Occipital lobe (tissue), 1 donor: ENCODE measurements at regions not wholly inside any gene's neighbourhood (a gene's known extent, or its start where the extent isn't known, plus 50 kb on each side); places are given as distances from the start of the nearest gene placed in this dataset.

ENCODE experiments used
- DNase-seq: peaks from one replicate; lab custom pipeline; 2025; lab: John Stamatoyannopoulos, UW

DNA sequence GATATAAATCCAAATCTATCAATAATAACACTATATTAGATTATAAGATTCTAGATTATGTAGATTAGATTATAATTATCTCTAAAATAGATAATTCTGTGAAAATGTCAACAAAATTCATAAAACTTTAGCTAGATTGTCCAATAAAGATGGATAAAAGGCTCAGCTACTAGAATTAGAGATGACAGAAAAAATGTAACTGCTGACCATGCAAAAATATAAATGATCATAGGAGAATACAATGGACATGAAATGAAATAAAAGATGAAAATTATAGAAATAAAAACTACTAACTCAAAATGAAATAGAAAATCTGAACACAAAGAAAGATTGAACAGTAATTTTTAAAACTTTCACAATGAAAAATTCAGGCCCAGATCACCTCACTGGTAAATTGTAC is 1332.1 kb upstream of the CELF2 start:
- no peak for DNase-seq

DNA sequence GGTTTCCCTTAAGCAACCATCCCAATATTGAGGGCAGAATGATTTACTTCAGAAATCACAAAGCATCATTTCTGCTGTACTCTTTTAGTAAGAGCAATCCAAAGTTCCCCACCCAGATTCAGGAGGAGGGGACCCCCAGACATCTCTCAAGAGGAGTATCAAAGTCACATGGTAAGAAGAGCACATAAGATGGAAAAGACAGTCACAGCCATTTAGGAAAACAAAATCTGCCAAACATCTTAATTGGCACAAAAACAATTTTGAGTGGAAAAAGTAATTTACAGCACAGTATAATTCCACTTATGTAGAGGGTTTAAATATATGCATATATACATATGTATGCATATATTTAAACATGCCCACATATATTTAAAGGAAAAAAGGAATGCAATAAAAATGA is 1329.0 kb upstream of the CELF2 start:
- no peak for DNase-seq

DNA sequence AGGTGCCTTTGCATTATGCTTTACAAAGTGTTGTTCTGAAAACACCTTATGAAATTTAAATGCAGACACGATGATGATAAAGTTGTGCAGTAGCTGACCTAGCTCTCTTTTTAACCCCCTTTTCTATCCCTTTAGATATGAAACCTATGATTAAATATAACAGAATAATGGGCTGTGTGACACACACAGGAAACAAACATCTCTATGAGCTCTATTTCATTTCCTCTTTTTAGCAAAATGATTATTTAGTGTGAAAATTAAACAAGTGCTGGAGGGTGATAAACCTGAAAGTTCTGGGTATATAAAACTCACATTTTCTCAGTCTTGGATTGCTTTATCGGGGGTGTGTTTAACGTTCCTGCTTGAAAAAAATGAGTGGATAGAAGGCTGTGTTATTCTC is 1310.5 kb upstream of the CELF2 start:
- DNase-seq = no peak

DNA sequence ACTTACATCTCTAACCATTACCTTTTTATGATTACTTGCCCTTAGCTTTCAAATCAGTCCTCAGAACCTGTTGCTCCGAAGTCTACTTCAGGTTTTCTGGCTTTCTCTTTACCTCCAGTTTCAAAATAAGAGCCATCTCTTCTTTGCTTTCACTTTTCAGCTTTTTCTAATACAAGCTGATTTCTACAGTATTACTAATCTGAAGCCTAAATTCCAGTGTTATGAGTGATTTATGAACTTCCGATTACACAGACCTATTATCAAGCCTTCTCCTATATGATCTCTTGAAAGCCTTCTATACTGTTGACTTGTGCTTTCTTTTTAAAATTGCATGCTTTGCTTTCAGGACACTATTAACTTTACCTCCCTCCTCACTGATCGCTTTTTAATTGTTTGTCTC is 1307.8 kb upstream of the CELF2 start:
- DNase-seq = no peak

DNA sequence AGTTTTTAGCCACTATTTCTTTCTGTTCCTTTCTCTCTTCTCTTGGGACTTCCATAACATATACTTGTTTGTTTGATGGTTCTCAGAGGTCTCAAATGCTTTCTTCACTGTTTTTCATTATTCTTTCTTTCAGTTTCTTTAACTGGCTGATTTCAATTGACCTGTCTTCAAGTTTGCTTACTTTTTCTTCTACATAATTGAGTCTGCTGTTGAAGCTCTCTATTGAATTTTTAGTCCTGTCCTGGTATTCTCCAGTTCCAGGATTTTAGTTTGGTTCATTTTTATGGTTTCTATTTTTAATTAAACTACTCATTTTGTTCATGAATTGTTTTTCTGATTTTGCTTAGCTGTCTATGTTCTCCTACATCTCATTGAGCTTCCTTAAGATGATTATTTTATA is 1305.3 kb upstream of the CELF2 start:
- no peak for DNase-seq

DNA sequence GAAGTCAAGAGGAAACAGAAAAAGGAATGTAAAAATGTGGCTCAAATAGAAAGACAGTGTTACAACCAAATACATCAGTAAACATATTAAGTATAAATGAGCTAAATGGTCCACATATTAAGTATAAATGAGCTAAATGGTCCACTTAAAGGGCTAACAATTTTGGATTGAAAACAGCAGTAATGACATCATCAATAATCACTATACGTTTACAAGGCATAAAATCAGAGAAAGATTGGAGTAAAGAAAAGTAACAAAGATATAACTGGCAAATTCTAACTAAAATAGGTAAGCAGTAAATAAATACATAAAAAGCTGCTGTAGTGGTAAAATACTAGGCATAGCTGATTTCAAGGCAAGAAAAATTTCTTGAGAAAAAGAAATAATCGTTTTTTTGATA is 1298.4 kb upstream of the CELF2 start:
- no peak for DNase-seq

DNA sequence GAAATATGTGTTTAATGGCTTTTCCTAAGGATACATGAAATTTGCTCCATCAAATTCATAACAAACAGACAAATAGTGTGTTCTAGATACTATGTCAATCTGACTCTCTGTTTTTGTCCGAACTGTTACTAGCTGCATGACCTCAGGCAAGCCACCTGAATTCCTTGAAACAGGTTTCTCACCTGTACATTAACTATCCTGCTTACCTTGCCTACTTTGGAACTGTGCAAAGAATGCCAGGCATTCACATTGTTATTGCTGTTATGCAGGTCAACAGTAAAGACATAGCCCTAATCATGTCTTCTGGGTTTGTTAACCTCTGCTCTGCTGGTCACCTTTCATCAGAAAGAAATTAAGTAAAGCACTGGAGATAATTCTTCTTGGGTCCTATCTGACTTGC is 1283.9 kb upstream of the CELF2 start:
- DNase-seq = no peak

DNA sequence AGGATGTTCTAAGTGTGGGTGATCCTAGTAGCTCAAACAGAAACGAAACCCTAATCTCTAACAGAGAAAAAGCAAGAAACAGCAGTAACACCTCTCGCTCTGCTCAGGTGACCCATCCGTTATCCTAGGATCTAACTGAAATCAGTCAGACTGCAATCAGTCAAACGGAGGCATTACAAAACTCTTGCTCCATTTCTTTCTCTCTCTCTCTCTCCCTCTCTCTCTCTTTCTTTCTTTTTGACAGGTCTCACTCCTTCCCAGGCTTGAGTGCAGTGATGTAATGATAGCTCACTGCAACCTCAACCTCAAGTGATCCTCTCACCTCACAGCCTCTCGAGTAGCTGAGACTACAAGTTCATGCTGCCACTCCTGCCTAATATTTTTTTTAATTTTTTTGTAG is 1283.5 kb upstream of the CELF2 start:
- DNase-seq = no peak

DNA sequence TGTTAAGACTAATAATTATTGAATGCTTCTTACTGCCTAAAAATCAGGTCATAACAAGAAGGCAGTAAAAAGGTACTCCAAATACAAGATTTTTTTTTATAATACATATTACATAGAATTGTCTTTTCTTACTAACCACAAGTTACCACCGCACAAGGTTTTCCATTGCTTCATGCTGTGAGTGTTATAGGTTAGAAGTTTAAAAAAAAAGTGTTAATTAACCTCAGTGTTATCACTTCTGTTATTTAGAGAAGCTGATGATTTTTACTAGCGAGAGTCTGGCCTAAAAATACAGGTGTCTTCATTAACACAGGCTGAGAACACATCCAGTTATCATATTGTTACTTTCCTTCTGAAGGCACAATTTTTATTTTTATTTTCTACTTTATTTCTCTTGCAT is 1281.9 kb upstream of the CELF2 start:
- no peak for DNase-seq

DNA sequence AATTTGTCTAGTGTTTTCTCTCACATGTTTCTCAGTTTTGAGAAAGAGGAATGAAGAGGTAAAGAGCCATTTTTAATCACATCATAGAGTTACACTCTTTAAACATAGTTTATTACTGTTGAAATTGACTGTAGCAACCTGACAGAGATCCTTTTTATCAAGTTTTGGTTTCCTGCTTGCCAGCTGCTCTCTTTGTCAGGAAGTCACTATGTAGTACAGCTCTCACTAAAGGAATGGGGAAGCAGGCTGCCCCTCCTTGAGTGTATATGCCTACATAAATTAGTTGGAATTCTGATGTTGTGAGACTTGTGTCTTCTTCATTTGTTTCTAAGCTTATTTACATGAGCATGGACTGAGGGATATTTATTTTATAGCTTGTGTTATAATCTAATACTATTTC is 1274.0 kb upstream of the CELF2 start:
- DNase-seq = no peak

DNA sequence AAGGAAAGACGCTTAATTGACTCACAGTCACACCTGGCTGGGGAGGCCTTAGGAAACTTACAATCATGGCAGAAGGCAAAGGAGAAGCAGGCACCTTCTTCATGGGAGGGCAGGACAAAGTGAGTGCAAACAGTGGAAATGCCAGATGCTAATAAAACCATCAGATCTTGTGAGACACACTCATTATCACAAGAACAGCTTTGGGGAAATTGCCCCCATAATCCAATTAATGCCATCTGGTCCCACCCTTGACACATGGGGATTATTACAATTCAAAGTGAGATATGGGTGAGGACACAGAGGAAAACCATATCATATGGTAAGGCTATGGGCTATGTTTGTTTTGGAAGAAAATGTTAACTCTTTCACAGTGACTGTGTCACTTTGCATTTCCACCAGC is 1272.5 kb upstream of the CELF2 start:
- no peak for DNase-seq

DNA sequence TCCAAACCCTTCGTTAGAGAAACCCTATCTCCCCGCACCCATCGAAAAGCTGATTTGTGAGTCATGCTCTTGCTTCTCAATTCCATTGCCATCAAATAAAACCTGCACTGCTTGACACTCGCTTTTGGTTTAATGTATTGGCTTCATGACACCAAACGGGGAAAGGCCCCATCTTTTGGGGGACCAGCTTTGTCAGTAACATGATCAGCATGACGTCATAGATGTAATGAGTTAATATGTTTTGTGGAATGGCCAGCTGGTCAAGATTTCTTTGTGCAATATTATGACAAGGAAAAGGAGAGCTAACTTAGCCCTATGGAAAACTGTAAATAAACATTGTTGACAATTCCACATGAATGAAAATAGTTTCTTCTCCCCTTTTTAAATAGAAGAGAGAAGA is 1260.5 kb upstream of the CELF2 start:
- no peak for DNase-seq

DNA sequence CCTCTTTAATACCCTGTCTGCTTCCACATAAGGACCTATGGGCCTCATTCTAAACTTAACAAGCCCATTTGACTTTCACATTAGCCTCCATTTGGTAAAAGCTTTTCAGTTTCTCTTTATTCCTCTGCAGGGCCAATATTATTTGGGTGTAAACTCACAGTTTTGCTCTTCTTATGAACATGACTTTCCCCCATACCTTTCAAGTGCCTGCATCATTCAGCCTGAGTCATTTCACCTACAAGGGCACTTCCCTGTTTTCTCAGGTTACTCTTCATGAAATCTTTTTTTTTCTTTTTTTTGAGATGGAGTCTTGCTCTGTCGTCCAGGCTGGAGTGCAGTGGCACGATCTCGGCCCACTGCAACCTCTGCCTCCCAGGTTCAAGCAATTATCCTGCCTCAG is 1258.1 kb upstream of the CELF2 start:
- no peak for DNase-seq

DNA sequence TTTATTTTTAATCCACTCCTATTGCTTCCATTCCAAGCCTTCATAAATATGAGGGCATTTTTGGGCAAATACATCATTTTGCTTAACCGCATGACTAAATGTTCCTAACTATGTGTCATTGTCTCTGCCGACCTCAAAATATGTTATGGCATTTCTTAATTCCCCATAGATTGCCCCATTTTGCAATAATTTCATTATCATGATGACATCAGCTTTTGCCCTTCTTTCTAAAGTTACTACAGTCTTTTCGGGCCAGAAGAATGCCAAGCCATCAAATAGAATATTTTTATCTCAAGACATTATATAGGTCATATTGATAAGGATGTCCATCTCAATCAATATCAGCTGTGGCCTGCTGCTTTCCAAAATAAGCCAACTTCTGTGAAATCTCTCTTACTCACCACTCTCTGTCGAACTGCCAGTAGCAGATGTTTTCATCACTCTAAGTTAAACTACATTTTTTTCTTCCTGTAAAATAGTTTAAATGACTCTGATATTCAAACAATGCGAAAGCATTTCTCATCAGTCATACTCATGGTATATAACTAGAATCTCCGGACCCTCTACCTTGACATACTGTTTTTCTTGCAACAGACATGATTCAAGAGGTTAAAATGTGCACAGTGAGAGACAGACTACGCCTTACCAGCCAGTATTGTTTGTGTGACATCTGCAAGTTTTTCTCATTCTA is 1254.6 kb upstream of the CELF2 start:
- DNase-seq = no peak

DNA sequence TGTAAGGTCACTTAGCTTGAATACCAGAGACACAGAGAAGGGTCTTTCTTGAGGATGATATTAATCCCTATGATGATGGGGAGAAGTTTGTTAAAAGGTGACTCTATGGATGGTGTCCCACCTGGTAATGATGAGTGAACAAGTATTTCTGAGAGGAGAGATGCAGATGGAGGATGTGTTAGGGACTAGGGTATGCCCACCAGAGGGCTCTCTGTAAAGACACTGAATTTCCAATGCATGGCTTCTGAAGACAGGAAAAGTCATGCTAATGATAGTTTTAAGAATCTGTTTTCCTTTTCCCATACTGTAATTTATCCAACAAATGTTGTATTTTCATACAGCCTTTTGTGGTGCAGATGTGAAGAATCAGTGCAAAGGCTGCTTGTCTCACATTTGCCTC is 1250.9 kb upstream of the CELF2 start:
- DNase-seq = no peak

DNA sequence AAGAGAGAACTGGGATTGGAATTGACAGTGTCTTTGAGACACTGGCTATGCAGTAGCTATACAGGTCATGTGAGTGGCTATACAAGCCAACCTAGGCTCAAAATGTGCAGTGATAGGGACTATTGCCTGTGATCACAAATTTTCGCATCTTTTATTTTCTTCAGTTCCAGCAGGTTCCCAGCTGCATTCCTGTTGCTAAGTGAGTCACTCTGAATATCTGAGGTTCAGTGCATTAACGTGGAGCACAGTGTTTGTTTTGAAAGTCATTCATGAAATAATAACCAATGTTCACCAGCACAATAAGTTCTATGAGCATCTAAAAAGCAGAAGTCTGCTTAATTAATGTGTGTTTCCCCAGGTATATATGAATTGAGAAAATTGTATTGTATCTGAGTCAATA is 1236.0 kb upstream of the CELF2 start:
- DNase-seq = no peak

DNA sequence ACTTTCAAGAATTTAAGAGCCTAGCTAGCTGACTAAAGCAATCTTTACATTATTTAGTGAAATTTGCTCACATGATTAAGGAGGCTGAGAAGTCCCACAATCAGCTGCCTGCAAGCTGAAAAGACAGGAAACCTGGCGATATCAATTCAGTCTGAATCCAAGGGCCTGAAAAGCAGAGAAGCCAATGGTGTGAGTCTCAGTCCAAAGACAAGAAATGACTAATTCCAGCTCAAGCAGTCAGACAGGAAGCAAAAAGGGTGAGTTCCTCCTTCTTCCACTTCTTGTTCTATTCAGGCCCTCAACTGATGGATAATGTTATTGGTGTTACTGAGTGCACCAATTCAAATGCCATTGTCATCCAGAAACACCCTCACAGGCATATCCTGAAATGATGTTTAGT is 1231.6 kb upstream of the CELF2 start:
- no peak for DNase-seq

DNA sequence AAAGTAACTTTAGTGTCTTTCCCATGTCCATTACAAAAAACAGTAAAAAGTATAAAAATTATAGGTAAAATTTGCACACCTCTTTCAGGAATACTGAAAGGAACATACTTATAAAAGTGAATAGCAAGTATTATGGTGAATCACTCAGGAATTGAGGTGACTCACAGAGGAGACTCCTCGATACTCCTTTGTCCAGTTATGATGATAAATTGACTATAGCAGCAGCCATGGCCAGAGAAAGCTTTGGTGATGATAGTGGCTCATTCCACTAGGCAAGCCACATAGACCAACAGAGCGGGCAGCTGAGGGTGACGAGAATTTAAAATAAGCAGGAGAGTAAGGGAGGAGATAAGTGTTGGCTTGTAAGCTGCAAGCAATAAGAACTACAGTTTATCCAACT is 1231.1 kb upstream of the CELF2 start:
- DNase-seq = no peak

DNA sequence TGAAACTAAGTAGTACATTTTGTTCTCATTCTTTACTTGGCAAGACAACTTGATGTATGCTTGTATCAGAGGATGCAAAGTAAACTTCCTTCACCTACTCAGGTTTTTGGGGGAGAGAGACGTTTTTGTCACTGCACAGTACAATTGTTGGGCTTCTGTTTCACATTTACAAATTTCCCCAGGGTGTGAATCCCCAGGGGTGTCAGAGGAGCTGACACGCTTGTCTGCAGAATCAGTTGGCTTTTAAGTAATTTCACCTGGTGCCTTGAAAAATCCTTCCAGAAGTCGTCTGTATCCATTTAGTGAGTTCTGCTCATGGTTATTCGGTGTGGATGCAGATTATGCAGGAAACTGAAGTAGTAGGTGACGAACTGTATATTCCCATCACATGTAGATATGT is 1227.7 kb upstream of the CELF2 start:
- no peak for DNase-seq

DNA sequence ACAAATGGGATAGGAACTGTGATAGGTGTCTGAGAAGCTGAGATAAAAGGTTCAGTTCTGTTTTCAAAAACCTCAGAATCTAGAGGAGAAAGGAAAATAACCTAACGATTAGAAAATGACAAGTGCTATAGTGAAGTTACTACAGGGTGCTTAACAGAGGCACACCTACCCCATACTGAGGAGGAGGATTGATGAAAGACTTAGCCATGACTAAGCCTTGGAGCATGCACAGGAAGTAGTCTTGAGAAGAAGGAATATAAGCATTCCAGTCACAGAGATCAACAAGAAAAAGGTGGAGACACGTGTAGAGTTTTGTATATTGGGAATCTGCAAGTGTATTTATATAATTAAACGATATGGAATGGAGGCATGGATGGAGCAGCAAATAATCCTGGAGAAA is 1225.5 kb upstream of the CELF2 start:
- DNase-seq = no peak

DNA sequence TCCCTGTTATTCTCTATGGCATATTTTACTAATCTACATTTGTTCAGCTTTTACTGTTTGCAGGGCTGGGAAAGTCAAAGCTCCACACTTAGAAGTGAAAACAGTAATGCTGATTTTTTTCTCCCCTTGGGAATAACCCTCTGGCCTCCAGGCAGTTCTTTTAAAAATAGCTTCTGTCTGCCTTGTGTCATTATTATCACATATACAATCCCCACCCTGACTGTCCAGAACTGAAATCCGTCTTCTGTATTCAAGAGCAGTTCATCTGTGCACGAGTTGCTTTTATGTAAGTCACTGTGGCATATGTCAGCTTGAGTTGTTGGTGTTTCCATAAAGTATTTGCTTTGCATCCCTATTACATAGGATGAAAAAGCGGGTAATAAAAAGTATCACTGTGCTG is 1221.1 kb upstream of the CELF2 start:
- DNase-seq = no peak

DNA sequence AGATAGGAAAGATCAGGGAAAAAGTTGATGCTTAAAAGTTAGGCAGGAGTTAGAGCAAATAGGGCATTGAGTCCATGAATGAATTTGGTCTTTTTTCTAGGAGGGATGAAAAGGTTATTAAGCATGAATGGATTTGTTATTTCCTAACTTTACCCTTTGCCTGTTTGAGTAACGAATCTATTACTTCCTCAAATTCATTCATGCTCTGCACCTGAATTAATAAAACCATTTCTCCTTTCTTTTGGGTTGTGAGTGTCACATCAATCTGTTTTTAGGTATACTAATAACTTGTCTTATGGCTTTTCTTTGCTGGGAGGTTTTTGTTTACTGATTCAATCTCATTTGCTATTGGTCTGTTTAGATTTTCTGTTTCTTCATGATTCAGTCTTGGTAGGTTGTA is 1217.7 kb upstream of the CELF2 start:
- no peak for DNase-seq

DNA sequence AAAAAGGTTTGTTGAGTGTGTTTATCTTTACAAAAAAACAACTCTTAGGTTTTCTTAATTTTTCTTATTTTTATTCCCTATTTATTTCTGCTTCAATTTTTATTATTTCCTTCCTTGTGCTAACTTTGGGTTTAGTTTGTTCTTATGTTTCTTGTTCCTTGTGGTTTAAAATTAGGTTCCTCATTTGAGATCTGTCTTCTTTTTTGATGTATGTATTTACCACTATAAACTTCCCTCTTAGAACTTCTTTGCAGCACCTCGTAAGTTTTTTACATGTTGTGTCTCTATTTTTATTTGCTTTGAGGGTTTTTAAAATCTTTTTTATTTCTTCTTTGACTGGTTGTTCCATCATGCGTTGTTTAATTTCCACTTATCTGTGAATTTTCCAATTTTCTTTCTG is 1217.1 kb upstream of the CELF2 start:
- DNase-seq = no peak

DNA sequence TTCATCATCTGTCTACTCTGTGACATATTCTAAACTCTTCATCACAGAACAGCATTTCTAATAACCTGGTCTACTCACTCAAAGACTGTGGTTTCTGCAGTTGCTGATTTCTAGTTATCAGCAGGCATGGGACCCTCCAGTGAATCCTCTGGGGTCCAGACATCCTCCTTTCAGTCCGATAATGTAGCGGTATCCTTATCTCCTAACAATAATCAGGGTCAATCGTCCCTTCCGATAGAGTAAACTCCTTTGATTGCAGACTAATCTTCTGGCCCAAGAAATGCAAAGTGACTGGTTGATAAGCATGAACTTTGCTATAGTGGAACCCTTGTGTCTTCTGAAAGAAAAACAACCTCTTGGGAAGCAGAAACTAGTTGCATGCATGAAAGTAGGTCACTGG is 1209.8 kb upstream of the CELF2 start:
- DNase-seq = no peak
